ENCODE measurements at regions not wholly inside any gene's neighbourhood (a gene's known extent, or its start where the extent isn't known, plus 50 kb on each side); places are given as distances from the start of the nearest gene placed in this dataset.

- TF ChIP-seq CTCF (conservative IDR thresholded peaks at IDR 0.05 in 1 of 2, IDR thresholded peaks at IDR 0.05 in 1 of 2; ENCODE audit: extremely low read depth in 1 of 2, insufficient read depth in 1 of 2, low read depth in 1 of 2, low read length in 2 of 2) (no peak), EZH2 (IDR thresholded peaks at IDR 0.05; ENCODE audit: borderline replicate concordance, low read length) (no peak)
These were observed 63.5 kb upstream of the ADRA2C start for GRCh38 chr4:3702561-3703221.
